DND-41 (cell line): ENCODE measurements at regions not wholly inside any gene's neighbourhood (a gene's known extent, or its start where the extent isn't known, plus 50 kb on each side); places are given as distances from the start of the nearest gene placed in this dataset.

ENCODE experiments used
- ATAC-seq: fragments of 200-7000 bp; cut with Tn5 transposase; 3 replicates; pipeline ENCODE4 v1.9.1; 2021; ENCODE audit warnings: low read depth; ENCODE audit not compliant: insufficient read depth
- DNase-seq: peaks from one replicate; pipeline ENCODE4 v3.0.0-alpha.2; 2020
- H2AFZ ChIP-seq: 2 replicates; pipeline ENCODE4 v1.6.0; 2012; ENCODE audit warnings: low read depth, low read length
- H3K27ac ChIP-seq: 2 replicates; pipeline ENCODE4 v1.5.1; 2012; ENCODE audit warnings: low read length, inconsistent platforms
- H3K27me3 ChIP-seq: fragments of 200-600 bp; sonication (generic); 2 replicates; pipeline ENCODE4 v1.6.0; 2012; ENCODE audit warnings: low read length, mild to moderate bottlenecking, inconsistent platforms; ENCODE audit not compliant: insufficient read depth, poor library complexity
- H3K36me3 ChIP-seq: 2 replicates; pipeline ENCODE4 v1.5.1; 2012; ENCODE audit warnings: low read length, inconsistent platforms; ENCODE audit not compliant: insufficient read depth
- H3K4me1 ChIP-seq: 2 replicates; pipeline ENCODE4 v1.5.1; 2012; ENCODE audit warnings: mild to moderate bottlenecking, low read length; ENCODE audit not compliant: insufficient read depth
- H3K4me2 ChIP-seq: 2 replicates; pipeline ENCODE4 v1.6.0; 2012; ENCODE audit warnings: mild to moderate bottlenecking, moderate library complexity, low read length, inconsistent platforms; ENCODE audit not compliant: insufficient read depth
- H3K4me3 ChIP-seq, 2 experiments: fragments of 200-600 bp in 1 of 2; shearing (Covaris generic) in 1 of 2; 2 replicates each; pipeline ENCODE4 v1.5.1; 2012 to 2016; ENCODE audit warnings: inconsistent platforms in 2 of 2, low read length in 2 of 2, mild to moderate bottlenecking in 2 of 2, low read depth in 1 of 2, moderate library complexity in 1 of 2
- H3K79me2 ChIP-seq: 2 replicates; pipeline ENCODE4 v1.6.0; 2012; ENCODE audit warnings: low read length, inconsistent platforms; ENCODE audit not compliant: insufficient read depth
- H3K9ac ChIP-seq: 2 replicates; pipeline ENCODE4 v1.6.0; 2012; ENCODE audit warnings: low read depth, mild to moderate bottlenecking, inconsistent platforms, low read length, moderate library complexity
- H3K9me3 ChIP-seq: 2 replicates; pipeline ENCODE4 v1.5.1; 2012; ENCODE audit warnings: low read length, moderate library complexity, mild to moderate bottlenecking, inconsistent platforms; ENCODE audit not compliant: insufficient read depth, severe bottlenecking
- H4K20me1 ChIP-seq: 2 replicates; pipeline ENCODE4 v1.6.0; 2012; ENCODE audit warnings: low read length; ENCODE audit not compliant: insufficient read depth
- EZH2 ChIP-seq: IDR thresholded peaks from 3 replicates; pipeline ENCODE4 v1.6.1; 2012; ENCODE audit warnings: borderline replicate concordance, low read depth, mild to moderate bottlenecking, moderate library complexity, low read length, inconsistent platforms; ENCODE audit not compliant: severe bottlenecking
- TF ChIP-seq, protein P1 (sequence below): IDR thresholded peaks from 2 replicates; pipeline ENCODE4 v1.5.1; 2012; ENCODE audit warnings: borderline replicate concordance, low read length, moderate library complexity, mild to moderate bottlenecking; ENCODE audit not compliant: poor library complexity, severe bottlenecking; ENCODE audit errors: extremely low read depth

DNA sequence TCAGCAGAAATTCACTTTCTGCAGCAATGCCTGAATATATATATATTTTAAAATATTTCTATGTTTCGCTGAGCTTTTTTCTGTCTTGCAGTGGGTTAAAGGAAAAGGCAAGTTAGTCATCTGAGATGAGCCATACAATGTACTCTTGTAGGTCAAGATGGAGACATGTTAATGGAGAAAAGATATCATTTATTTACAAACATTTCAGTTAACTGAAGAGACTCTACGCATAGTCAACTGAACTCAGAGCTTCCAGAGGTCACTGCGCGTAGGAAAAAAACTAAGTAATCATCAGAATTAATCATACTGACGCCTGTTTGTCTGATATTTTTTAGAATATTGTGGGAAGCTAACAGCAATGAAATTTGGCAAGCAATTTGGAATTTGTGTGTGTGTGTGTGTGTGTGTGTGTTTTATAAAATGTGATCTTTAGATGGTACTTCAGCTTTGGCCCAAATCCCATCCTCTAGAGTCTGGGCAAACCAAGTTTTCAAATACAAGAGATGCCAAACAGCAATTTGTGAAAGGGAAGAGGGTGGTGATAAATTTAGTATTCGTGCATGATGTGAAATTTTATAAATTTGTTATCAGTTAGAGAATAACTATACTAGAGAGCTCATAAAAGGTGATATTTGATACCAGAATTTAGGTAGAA lies 193.9 kb upstream of the AGR3 start:
- no peaks in the 10 kb centered on the region for H3K79me2 ChIP-seq
- no peaks in the 10 kb centered on the region for H3K27me3 ChIP-seq
- H3K27ac ChIP-seq = no peak overlapping the region
- no peaks in the 10 kb centered on the region for H3K36me3 ChIP-seq
- H3K9ac ChIP-seq = no peak overlapping the region
- no peaks in the 10 kb centered on the region for H3K9me3 ChIP-seq
- DNase-seq = no peak
- H2AFZ ChIP-seq = no peak overlapping the region
- H3K4me3 ChIP-seq = no peak overlapping the region
- TF ChIP-seq EZH2 = no peak
- TF ChIP-seq, protein P1, sequence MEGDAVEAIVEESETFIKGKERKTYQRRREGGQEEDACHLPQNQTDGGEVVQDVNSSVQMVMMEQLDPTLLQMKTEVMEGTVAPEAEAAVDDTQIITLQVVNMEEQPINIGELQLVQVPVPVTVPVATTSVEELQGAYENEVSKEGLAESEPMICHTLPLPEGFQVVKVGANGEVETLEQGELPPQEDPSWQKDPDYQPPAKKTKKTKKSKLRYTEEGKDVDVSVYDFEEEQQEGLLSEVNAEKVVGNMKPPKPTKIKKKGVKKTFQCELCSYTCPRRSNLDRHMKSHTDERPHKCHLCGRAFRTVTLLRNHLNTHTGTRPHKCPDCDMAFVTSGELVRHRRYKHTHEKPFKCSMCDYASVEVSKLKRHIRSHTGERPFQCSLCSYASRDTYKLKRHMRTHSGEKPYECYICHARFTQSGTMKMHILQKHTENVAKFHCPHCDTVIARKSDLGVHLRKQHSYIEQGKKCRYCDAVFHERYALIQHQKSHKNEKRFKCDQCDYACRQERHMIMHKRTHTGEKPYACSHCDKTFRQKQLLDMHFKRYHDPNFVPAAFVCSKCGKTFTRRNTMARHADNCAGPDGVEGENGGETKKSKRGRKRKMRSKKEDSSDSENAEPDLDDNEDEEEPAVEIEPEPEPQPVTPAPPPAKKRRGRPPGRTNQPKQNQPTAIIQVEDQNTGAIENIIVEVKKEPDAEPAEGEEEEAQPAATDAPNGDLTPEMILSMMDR = no peak
- no peaks in the 10 kb centered on the region for H4K20me1 ChIP-seq
- no peak overlapping the region for H3K4me2 ChIP-seq
- no peaks in the 10 kb centered on the region for H3K4me1 ChIP-seq
- no peak for ATAC-seq

DNA sequence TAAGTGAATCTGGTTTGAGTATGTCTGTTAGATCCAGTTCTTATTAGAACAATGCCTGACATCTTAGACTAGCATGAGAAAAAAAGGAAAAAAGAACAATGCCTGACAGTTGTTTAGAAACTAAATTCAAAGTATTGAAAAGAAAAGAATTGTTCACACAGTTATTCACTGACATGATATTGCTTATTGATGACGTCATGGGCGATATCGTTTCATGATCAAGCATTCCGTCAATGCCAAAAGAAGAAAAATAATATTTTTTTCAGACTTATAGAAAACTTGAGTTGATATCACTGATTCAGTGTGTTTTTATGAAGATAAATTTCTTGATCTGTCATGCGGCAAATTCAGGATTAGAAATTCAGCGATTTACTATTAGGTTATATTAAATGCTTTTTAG lies 196.5 kb upstream of the AGR3 start:
- Histone ChIP-seq H3K79me2 (no peaks in the 10 kb centered on the region), H4K20me1 (no peaks in the 10 kb centered on the region), H3K4me1 (no peaks in the 10 kb centered on the region), H3K27ac (no peak overlapping the region), H3K9me3 (no peaks in the 10 kb centered on the region), H3K9ac (no peak overlapping the region), H3K36me3 (no peaks in the 10 kb centered on the region), H3K27me3 (no peaks in the 10 kb centered on the region), H2AFZ (no peak overlapping the region), H3K4me2 (no peak overlapping the region), H3K4me3 (no peak overlapping the region)
- TF ChIP-seq EZH2 = no peak
- TF ChIP-seq, protein P1 = no peak
- ATAC-seq (no peak), DNase-seq (no peak)

DNA sequence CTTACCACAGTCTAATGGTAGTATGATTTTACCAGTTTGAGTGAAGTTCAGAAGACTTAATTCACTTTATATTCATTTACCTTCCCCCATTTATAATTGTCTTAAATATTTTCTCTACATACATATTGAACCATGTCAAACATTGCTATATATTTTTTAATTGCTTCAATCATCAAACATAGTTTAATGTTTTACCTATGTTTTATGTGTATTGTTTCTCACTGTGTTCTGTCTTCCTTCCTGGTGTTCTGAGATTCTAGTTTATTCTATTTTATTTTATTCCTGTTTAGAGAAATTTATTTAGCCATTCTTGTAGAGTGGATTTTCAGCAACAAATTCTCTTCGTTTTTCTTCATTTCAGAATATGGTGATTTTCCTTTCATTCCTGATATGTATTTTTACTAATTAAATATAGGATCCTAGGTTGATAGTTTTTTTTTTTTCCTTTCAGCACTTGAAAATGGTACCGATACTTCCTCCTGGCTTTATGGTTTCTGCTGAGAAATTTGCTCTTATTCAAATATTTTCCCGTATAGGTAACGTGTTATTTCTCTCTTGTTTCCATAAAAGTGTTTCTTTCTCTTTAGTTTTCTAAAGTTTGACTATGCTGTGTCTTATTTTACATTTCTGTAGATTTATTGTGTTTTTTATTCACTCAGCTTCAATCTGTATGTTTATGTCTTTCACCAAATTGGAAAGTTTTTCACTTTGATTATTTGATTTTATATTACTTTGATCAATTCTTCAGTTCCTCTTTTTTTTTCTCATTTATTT lies 201.8 kb upstream of the AGR3 start:
- TF ChIP-seq, protein P1 = no peak
- no peak for TF ChIP-seq EZH2
- no peak for ATAC-seq
- no peaks in the 10 kb centered on the region for H3K36me3 ChIP-seq
- no peaks in the 10 kb centered on the region for H3K9me3 ChIP-seq
- no peaks in the 10 kb centered on the region for H3K4me1 ChIP-seq
- H3K4me2 ChIP-seq = no peak overlapping the region
- H3K27me3 ChIP-seq = no peaks in the 10 kb centered on the region
- no peak overlapping the region for H3K9ac ChIP-seq
- H2AFZ ChIP-seq = no peak overlapping the region
- no peak overlapping the region for H3K4me3 ChIP-seq
- DNase-seq = no peak
- no peaks in the 10 kb centered on the region for H4K20me1 ChIP-seq
- H3K79me2 ChIP-seq = no peaks in the 10 kb centered on the region
- H3K27ac ChIP-seq = no peak overlapping the region
